ENCODE measurements at regions not wholly inside any gene's neighbourhood (a gene's known extent, or its start where the extent isn't known, plus 50 kb on each side); places are given as distances from the start of the nearest gene placed in this dataset.
"Not testable (repeated sequence)": the region's sequence is repeated elsewhere in the genome, so short reads cannot be mapped to it uniquely, and the experiment has no call there.

GRCh38 chr11:24181395-24182047 lies 315.3 kb upstream of the LUZP2 start:
- intact Hi-C loops (cut with micrococcal nuclease): no loop called here
- peaks cover 12% of the 10 kb centered on the region for H3K9me3 ChIP-seq (replicated peaks)
- DNase-seq: no peak
- H3K27ac ChIP-seq (replicated peaks): no peak overlapping the region
- no peak overlapping the region for H3K4me3 ChIP-seq
- no peak for TF ChIP-seq CTCF (IDR thresholded peaks at IDR 0.05; ENCODE audit: borderline replicate concordance)
- H3K4me1 ChIP-seq: no peaks in the 10 kb centered on the region
- H3K27me3 ChIP-seq (ENCODE audit: low read depth): no peaks in the 10 kb centered on the region
- H3K36me3 ChIP-seq: no peaks in the 10 kb centered on the region

GRCh38 chr11:24185535-24185934 lies 311.3 kb upstream of the LUZP2 start:
- peaks cover 18% of the 10 kb centered on the region for H3K9me3 ChIP-seq (replicated peaks)
- H3K27ac ChIP-seq (replicated peaks); intact Hi-C loops (cut with micrococcal nuclease); H3K27me3 ChIP-seq (ENCODE audit: low read depth); H3K4me1 ChIP-seq; DNase-seq; H3K4me3 ChIP-seq; H3K36me3 ChIP-seq: not testable (repeated sequence)

GRCh38 chr11:24196733-24197132 lies 300.1 kb upstream of the LUZP2 start:
- no peak overlapping the region for H3K4me3 ChIP-seq
- no peaks in the 10 kb centered on the region for H3K36me3 ChIP-seq
- DNase-seq: no peak
- no peaks in the 10 kb centered on the region for H3K4me1 ChIP-seq
- peaks cover under 1% of the 10 kb centered on the region for H3K9me3 ChIP-seq (replicated peaks)
- H3K27ac ChIP-seq (replicated peaks): no peak overlapping the region
- no peaks in the 10 kb centered on the region for H3K27me3 ChIP-seq (ENCODE audit: low read depth)
- TF ChIP-seq CTCF (IDR thresholded peaks at IDR 0.05; ENCODE audit: borderline replicate concordance): no peak
- intact Hi-C loops (cut with micrococcal nuclease): no loop called here

GRCh38 chr11:24198481-24198880 lies 298.4 kb upstream of the LUZP2 start:
- no peak overlapping the region for H3K27ac ChIP-seq (replicated peaks)
- H3K4me1 ChIP-seq: no peaks in the 10 kb centered on the region
- no peak overlapping the region for H3K4me3 ChIP-seq
- H3K9me3 ChIP-seq (replicated peaks): no peaks in the 10 kb centered on the region
- no peak for DNase-seq
- H3K36me3 ChIP-seq: no peaks in the 10 kb centered on the region
- no peak for TF ChIP-seq CTCF (IDR thresholded peaks at IDR 0.05; ENCODE audit: borderline replicate concordance)
- intact Hi-C loops (cut with micrococcal nuclease): no loop called here
- no peaks in the 10 kb centered on the region for H3K27me3 ChIP-seq (ENCODE audit: low read depth)

GRCh38 chr11:24199461-24199860 lies 297.4 kb upstream of the LUZP2 start:
- no peaks in the 10 kb centered on the region for H3K27me3 ChIP-seq (ENCODE audit: low read depth)
- DNase-seq: no peak
- no peaks in the 10 kb centered on the region for H3K36me3 ChIP-seq
- H3K27ac ChIP-seq (replicated peaks): no peak overlapping the region
- intact Hi-C loops (cut with micrococcal nuclease): no loop called here
- TF ChIP-seq CTCF (IDR thresholded peaks at IDR 0.05; ENCODE audit: borderline replicate concordance): no peak
- no peak overlapping the region for H3K4me3 ChIP-seq
- H3K4me1 ChIP-seq: no peaks in the 10 kb centered on the region
- H3K9me3 ChIP-seq (replicated peaks): no peaks in the 10 kb centered on the region

GRCh38 chr11:24206030-24206429 lies 290.8 kb upstream of the LUZP2 start:
- TF ChIP-seq CTCF (IDR thresholded peaks at IDR 0.05; ENCODE audit: borderline replicate concordance): no peak
- no peaks in the 10 kb centered on the region for H3K9me3 ChIP-seq (replicated peaks)
- no peak overlapping the region for H3K4me3 ChIP-seq
- no peak for DNase-seq
- no peak overlapping the region for H3K27ac ChIP-seq (replicated peaks)
- intact Hi-C loops (cut with micrococcal nuclease): no loop called here
- H3K4me1 ChIP-seq: no peaks in the 10 kb centered on the region
- no peaks in the 10 kb centered on the region for H3K36me3 ChIP-seq
- no peaks in the 10 kb centered on the region for H3K27me3 ChIP-seq (ENCODE audit: low read depth)
